ENCODE measurements at regions not wholly inside any gene's neighbourhood (a gene's known extent, or its start where the extent isn't known, plus 50 kb on each side); places are given as distances from the start of the nearest gene placed in this dataset.

- no peak for TF ChIP-seq EZH2 (IDR thresholded peaks at IDR 0.05; ENCODE audit: insufficient read depth, poor library complexity, severe bottlenecking)
- TF ChIP-seq EZH2phosphoT487 (IDR thresholded peaks at IDR 0.05; ENCODE audit: insufficient read depth, low read depth): no peak
Measured at GRCh38 chr2:5125017-5125730, 567.0 kb upstream of the SOX11 start.

Measured in GM23248 (cell line).